Kidney epithelial cell (primary cell): ENCODE measurements at regions not wholly inside any gene's neighbourhood (a gene's known extent, or its start where the extent isn't known, plus 50 kb on each side); places are given as distances from the start of the nearest gene placed in this dataset.

Experiments used
- DNase-seq: peaks from one replicate; pipeline ENCODE4 v3.0.0-alpha.2; 2010; ENCODE audit warnings: low read depth
- H3K27me3 ChIP-seq: 2 replicates; pipeline ENCODE4 v1.6.0; 2011; ENCODE audit warnings: low read length; ENCODE audit not compliant: control insufficient read depth, insufficient read depth
- H3K36me3 ChIP-seq: 2 replicates; pipeline ENCODE4 v1.5.1; 2011; ENCODE audit warnings: low read length; ENCODE audit not compliant: control insufficient read depth, insufficient read depth
- H3K4me3 ChIP-seq: 2 replicates; pipeline ENCODE4 v1.5.1; 2011; ENCODE audit warnings: low read depth, mild to moderate bottlenecking, control low read depth, low read length
- TF ChIP-seq, protein P1 (sequence below): IDR thresholded peaks from 2 replicates; pipeline ENCODE4 v1.5.1; 2011; ENCODE audit warnings: mild to moderate bottlenecking, moderate library complexity, low read length, control low read depth, inconsistent platforms; ENCODE audit not compliant: insufficient read depth, poor library complexity, severe bottlenecking

DNA sequence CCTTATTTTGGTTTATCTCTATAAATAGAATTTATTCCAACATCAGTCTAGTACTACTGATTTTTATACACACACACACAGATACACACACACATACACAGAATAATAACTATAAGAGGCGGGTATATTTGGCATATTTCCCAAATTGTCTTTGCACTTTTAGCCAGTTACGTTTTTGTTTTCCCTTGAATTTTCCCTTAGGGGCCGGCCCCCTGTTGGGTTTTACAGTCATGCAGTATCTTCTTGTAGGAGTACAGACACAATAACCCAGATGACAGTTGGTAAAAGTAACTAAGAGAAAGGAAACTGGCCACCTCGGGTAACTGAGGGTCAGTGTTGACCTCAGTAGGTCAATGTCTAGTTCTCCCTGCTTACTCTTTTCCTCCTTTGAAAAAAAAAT lies 50.9 kb downstream of the DISP1 start:
- Histone ChIP-seq H3K36me3 (no peaks in the 10 kb centered on the region), H3K4me3 (no peak overlapping the region), H3K27me3 (no peaks in the 10 kb centered on the region)
- TF ChIP-seq, protein P1, sequence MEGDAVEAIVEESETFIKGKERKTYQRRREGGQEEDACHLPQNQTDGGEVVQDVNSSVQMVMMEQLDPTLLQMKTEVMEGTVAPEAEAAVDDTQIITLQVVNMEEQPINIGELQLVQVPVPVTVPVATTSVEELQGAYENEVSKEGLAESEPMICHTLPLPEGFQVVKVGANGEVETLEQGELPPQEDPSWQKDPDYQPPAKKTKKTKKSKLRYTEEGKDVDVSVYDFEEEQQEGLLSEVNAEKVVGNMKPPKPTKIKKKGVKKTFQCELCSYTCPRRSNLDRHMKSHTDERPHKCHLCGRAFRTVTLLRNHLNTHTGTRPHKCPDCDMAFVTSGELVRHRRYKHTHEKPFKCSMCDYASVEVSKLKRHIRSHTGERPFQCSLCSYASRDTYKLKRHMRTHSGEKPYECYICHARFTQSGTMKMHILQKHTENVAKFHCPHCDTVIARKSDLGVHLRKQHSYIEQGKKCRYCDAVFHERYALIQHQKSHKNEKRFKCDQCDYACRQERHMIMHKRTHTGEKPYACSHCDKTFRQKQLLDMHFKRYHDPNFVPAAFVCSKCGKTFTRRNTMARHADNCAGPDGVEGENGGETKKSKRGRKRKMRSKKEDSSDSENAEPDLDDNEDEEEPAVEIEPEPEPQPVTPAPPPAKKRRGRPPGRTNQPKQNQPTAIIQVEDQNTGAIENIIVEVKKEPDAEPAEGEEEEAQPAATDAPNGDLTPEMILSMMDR: no peak
- no peak for DNase-seq

DNA sequence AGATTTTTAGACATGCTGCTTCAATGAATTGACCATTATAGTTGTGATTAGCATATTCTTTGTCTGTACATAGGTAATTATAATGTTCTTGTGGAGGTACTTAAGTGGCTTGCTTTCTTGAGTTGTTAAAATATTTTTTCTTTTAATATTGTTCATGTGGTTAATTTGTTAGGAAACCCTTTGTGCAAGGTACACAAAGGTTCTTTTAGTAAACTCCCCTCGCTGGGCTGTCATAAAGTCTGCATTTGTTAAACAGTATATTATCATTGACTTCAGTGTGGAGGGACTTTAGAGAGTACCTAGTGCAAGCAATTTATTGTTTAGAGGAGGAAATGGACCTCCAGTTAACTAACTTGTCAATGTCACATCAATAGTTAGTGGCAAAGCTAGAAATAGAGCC lies 52.5 kb downstream of the DISP1 start:
- Histone ChIP-seq H3K36me3 (no peaks in the 10 kb centered on the region), H3K4me3 (no peak overlapping the region), H3K27me3 (no peaks in the 10 kb centered on the region)
- TF ChIP-seq, protein P1: no peak
- DNase-seq: no peak

DNA sequence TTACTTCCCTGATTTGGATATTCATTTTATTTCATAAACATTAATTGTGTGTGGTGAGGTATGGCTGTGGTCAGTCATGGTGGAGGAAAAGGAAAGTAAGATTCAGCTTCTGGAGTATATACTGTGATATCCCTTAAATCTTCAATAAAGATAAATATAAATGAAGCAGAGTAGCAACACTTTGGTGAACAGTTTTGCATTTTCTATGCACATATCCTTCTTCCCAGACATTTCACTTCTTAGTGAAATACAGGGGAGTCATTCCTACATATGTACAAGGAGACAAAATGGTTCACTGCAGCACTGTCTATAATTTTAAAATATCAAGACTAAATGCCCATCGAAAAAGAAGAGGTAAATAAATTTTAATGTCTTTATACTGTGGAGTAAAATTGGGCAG lies 61.3 kb downstream of the DISP1 start:
- Histone ChIP-seq H3K36me3 (no peaks in the 10 kb centered on the region), H3K4me3 (no peak overlapping the region), H3K27me3 (no peaks in the 10 kb centered on the region)
- DNase-seq: no peak
- TF ChIP-seq, protein P1: no peak

DNA sequence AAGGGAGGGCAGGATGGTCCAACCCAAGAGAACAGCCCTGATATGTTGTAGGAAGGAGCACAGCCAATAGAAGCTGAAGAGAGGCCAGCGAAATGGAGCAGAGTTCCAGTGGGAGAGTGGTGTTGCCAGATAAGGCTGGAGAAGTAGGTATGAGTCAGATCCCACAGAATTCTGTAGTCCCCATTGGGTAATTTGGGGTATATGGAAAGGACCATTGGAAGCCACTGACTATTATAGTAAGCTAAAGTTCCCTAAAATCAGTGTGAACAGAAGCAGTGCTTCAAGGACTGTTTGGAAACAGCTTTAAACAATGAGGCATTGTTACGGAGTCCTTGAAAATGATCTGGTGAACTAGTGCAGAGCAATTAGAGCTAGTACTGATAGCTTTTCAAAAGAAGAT lies 63.0 kb downstream of the DISP1 start:
- Histone ChIP-seq H3K27me3 (no peaks in the 10 kb centered on the region), H3K4me3 (no peak overlapping the region), H3K36me3 (no peaks in the 10 kb centered on the region)
- no peak for DNase-seq
- TF ChIP-seq, protein P1: no peak

DNA sequence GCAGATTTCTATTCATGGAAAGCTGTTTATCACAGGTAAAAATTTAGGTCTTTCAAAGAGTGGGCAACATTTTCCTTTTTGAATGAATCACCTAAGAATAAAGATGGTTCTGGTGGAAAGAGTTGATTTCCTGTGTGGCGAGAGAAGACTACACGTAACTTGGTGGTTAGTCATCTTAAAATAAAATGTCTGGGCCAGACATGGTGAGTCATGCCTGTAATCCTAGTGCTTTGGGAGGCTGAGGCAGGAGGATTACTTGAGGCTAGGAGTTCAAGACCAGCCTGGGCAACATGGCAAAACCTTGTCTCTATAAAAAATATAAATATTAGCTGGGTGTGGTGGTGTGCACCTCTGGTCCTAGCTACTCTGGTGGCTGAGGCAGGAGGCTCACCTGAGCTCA lies 65.7 kb downstream of the DISP1 start:
- Histone ChIP-seq H3K4me3 (no peak overlapping the region), H3K27me3 (no peaks in the 10 kb centered on the region), H3K36me3 (no peaks in the 10 kb centered on the region)
- DNase-seq: peak; percentile 50
- TF ChIP-seq, protein P1: no peak

DNA sequence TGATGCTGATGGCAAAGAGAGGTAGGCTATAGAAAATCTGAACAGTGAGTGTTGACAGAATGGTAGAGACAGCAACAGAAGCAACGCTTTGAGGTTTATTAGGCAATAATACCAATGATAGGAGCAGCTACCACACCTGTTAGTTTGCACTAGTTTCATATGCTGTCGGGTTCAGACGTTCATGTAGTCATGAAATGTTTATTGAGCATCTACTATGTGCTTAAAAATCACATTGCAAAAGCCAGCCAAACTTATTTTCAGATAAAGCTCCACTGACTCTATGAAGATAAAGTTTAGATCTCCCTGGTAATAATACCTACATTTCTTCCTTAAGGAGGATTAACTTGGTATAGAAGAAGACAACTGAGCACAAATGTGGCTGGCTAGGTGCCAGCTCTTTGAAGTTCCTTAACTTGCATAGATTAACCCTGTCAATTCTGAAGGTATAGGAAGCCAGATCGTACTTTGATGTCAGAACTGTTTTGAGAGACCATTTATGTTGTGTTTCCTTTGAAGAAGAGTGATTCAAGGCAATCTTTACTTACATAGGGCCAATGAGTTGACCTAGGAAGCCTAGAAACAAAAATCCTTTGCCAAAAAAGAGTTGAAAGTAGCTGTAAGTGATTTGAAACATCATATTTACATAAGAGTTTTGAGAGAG lies 71.5 kb downstream of the DISP1 start:
- H3K4me3 ChIP-seq: no peak overlapping the region
- TF ChIP-seq, protein P1: no peak
- H3K36me3 ChIP-seq: no peaks in the 10 kb centered on the region
- no peak for DNase-seq
- H3K27me3 ChIP-seq: no peaks in the 10 kb centered on the region
